HL-60/S4 (cell line): ENCODE measurements at regions not wholly inside any gene's neighbourhood (a gene's known extent, or its start where the extent isn't known, plus 50 kb on each side); places are given as distances from the start of the nearest gene placed in this dataset.
"Not testable (repeated sequence)": the region's sequence is repeated elsewhere in the genome, so short reads cannot be mapped to it uniquely, and the experiment has no call there.

Source experiments
- in situ Hi-C: fragments of 300-500 bp; cut with MboI; formaldehyde crosslinking; loops from 2 replicates; pipeline ENCODE4 v1.14.3; 2022; ENCODE audit warnings: low sequenced_read_pairs

DNA sequence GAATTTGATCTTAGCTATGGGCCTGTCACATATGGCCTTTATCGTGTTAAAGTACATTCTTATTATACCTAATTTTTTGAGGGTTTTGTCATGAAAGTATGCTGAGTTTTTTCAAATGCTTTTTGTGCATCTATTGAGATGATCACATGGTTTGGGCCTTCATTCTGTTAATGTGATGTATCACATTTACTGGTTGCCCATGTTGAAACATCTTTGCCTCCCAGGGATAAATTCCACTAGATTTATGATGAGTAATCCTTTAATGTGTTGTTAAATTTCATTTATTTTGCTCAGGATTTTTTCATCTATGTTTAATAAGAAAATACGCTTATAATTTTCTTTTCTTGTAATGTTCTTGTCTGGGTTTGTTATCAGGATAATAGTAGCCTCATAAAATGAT lies 442.0 kb downstream of the MDFIC start:
- in situ Hi-C loops: no loop called here

DNA sequence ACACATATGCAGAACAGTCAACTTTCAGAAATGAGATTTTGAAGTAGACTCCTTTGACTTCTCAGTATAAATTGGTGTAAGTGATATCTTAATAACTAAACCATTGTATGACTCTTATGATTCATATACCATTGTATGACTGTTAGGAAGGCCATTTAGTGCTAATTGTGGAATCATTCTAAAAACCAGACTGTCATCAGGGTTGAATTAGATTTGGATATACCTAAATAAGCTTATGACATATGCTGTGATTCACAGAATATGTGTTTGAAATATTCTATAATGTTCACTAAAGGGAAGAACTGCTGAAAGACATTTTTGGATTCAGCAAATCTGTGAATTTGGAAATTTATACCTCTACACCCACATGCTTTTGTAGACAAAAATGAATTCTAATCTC lies 438.1 kb downstream of the MDFIC start:
- in situ Hi-C loops: no loop called here

DNA sequence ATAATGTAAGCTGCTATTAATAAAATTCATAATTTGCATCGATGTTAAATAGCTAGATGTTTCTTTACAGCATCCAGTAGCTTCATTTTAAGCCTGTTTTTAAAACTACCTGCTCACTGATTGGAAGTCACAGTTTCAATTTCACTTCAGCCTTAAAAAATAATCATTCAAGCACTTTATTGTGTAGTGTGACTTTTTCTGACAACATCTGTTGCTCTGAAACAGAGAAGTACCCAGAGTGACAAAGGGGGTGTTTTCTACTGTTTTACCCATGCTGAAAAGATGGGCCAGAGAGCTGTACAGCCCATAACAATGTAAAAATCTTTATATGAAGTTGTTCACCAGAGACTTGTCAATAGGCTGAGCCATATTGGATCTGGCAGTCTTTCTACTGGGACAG lies 437.2 kb downstream of the MDFIC start:
- in situ Hi-C loops: no loop called here

DNA sequence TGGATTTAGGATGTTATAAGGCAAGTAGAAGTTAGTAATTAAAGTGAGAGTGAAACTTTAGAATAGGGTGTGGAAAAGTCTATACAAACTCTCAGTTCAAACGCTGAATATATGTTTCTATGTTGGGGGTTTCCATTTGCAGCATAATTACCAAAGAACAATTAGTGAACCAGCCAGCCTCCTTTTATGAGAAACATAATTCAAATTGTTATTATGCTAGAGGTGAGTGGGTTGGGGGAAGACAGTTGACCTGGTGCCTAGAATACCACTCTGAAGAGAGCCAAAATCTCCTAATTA lies 435.8 kb downstream of the MDFIC start:
- in situ Hi-C loops: no loop called here

DNA sequence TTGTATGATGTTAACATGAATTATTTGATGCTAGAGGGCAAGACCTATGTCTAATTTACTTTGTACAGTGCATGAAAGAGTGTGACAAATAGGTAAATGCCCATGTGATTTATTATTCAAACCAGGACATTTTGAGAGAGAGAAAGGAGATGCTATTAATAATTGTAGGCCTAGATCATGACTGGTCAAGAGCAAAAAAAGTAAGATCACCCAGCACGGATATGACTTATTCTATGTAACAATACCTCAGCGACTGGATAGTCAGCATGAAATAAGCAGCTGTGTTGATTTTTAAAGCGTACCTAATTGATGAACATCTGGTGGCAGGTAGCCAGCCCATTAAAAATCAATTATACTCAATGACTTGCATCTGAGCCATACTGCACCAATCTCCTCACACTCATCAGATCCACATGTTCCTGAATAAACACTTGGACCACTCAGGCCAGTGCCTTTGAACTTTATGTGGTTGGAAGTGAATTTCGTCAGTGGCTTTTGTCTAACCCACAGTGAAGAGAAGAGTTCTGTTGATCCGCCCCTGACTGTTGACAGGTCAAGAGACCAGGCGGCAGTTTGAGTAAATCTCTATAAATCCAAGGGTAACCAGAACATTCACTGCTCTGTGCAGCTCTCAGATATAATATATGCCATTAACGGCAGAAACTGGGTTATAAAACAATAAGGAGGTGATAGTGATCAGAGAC lies 435.3 kb downstream of the MDFIC start:
- in situ Hi-C loops: no loop called here

DNA sequence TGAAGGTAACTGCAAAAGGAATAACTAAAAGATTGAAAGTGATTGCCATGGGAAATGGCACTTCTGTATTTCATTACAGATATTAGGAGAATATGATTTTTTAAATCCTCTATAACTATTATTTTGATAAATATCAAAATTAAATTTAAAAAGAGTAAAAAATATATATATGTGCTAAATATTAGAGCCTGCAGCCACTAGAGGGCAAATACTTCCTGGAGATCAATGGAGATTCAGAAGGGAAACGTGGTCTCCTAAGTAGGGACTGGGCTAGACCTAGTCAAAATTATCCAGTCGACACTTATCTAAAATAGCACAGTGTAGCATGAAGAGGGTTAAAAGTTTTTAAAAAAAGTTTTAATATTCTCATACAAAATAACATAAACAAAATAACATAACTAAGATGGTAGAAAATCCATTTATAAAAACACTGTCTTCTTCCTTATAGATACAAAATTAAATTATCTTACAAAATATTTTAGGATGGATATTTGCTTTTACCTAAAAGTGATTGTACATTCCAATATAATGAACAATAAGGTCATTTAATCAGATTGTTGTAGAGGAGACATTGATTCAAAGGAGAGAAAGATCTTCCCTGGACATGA lies 434.3 kb downstream of the MDFIC start:
- in situ Hi-C loops: no loop called here

DNA sequence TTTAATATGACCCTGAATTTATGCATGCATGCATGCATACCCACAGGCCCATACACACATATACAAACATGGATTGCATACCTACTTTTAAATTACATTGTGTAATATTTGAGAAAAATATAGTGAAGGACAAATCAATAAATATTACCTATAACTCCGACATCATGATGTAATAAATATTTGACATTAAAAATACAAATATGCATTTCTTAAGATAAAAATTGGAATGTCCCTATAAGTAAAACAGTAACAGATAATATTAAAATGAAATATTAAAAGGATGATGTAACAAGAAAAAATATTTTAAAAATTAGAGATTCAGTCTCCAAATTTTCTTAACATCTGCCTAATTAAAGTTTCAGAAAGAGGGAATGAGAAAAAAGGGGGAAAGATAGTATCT lies 433.0 kb downstream of the MDFIC start:
- in situ Hi-C loops: no loop called here

GRCh38 chr7:115352375-115352774 lies 430.5 kb downstream of the MDFIC start:
- in situ Hi-C loops: no loop called here

DNA sequence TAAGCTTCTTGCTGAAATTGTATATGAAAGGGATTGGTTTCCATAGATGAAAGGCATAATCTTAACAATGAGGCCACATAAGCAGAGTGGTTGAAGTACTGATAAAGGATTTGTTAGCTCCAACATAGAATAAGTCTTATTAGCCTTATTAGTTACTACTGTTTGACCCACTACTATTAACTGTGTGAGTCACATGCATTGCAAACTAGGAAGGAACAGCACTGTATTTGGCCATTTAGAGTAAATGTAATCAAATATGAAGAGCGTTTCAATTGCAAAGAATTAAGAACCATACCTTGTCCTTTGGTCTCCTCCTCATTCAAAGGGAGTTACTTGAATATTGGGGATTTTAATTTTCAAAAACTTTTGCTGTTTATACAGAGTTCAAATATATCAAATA lies 428.9 kb downstream of the MDFIC start:
- in situ Hi-C loops: no loop called here

- in situ Hi-C loops: no loop called here
Measured at GRCh38 chr7:115349635-115350034, 427.7 kb downstream of the MDFIC start.

DNA sequence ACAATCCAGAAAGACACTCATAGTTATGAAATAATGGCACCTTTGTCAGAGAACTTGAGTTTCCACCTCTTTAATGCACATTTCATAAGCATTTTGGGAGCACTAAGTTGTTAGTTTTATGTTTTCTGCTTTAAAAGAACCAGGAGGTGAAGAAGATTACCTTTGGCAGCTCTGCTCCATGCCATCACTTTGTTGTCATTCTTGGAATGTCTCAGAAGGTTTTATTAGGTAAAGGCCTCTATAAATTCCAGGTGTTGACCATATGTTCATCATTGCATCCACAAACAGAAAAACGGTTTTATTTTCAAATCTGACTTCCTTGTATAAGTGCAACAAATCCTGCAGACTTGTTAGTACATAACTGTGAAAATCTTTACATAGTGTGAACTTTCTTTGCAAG lies 424.8 kb downstream of the MDFIC start:
- in situ Hi-C loops: no loop called here

- in situ Hi-C loops: no loop called here
Measured at GRCh38 chr7:115340828-115341227, 418.9 kb downstream of the MDFIC start.

DNA sequence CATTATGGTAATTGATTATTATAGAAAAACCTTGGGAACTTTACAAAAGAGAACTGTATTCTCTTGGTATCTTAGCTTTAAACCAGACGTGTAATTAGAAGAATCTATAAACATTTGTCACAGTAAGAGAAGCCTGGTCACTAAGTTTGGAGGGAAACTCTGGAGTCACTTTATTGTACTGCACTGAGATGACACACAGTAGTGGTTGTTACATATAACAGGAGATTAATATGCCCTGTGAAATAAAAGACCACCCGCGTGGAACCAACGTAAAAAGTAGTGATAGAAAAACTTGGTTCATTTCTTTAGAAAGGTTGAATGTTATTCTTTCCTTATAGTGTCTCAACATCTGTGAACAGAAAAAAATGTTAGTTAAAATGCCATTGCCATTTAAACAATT lies 416.1 kb downstream of the MDFIC start:
- in situ Hi-C loops: no loop called here

- in situ Hi-C loops: no loop called here
Measured at GRCh38 chr7:115332691-115333090, 410.8 kb downstream of the MDFIC start.

- in situ Hi-C loops: no loop called here
Measured at GRCh38 chr7:115329006-115329405, 407.1 kb downstream of the MDFIC start.

DNA sequence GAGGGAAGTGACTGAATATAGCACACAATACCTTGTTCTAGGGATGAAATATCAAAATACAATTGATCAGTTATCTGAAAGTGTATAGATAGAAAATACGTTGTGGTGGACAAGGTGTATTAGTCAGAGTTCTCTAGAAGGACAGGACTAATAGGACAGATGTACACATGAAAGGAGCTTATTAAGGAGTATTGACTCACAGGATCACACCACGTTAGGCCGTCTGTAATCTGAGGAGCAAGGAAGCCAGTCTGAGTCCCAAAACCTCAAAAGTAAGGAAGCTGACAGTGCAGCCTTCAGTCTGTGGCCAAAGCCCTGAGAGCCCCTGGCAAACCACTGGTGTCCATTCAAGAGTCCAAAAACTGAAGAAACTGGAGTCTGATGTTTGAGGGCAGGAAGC lies 406.1 kb downstream of the MDFIC start:
- in situ Hi-C loops: no loop called here

GRCh38 chr7:115327326-115327725 lies 405.4 kb downstream of the MDFIC start:
- in situ Hi-C loops: no loop called here

GRCh38 chr7:115319541-115319940 lies 397.6 kb downstream of the MDFIC start:
- in situ Hi-C loops: no loop called here

GRCh38 chr7:115310316-115310715 lies 388.4 kb downstream of the MDFIC start:
- in situ Hi-C loops: not testable (repeated sequence)

DNA sequence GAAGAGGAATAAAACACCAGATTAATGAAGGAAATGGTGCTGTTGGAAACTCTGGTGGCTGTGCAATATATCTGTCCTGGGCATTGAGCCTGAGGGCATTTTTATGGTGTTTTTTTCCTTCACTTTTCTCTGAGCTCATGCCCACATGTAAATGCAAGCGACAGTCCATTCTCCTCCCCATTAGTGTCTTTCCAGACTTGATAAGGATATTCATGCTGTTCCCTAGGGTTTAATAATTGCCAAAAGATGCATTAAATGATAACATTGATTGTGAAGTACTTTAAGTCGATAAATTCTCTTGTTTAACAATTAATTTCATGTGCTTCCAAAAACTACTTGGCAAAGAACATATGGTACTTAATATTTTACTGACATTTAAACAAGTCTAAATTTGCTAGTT lies 384.7 kb downstream of the MDFIC start:
- in situ Hi-C loops: no loop called here

DNA sequence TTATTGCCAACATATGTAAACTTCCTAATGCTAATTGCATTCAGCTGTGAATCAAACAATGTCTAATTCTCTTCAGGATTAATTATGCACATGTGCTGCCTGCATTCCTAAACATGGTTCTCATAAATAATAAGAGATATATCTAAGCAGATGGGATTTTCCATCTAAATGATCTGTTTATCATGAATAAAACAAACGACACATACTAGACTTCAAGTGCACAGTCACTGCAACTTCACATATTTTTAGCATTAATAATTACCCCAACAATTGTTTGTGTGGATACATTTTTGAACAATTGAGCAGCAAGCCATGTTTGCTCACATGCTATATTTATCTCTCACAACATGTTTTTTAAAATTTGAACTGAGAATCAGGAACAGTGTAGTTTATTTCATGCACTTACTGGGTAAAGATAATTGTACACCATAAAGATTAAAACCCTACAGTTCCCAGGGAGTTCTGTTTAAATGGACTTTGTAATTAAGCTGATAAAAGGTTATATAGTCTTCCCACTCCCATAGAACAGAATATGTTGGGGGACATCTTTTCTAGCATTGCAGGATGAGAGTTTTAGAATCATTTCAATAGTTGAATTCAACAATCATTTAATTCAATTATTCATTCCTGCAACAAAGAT lies 378.5 kb downstream of the MDFIC start:
- in situ Hi-C loops: no loop called here

GRCh38 chr7:115299397-115300037 lies 377.6 kb downstream of the MDFIC start:
- in situ Hi-C loops: no loop called here
